Epidermal melanocyte (primary cell): ENCODE measurements at regions not wholly inside any gene's neighbourhood (a gene's known extent, or its start where the extent isn't known, plus 50 kb on each side); places are given as distances from the start of the nearest gene placed in this dataset.

ENCODE experiments used
- DNase-seq: peaks from one replicate; pipeline ENCODE4 v3.0.0; 2011; ENCODE audit warnings: low spot score; ENCODE audit not compliant: insufficient read length

DNA sequence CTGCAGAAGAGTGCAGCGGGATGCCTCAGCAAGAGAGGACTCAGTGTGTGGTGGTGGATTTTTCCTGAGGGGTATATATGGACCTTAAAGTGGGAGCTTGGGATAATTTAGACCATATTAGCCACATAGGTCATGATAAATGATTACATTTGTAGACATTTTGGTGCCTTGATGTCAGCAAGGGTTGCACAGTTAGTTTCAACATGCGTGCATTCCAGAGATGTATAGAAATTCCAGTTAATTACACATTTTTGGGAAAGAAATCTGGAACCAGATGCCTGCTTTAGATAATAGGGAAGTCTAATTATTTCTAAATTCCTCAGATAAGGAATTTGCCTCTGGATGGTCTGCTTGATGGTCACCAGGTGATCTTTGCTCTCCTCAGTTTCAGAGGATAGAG lies 440.6 kb upstream of the PAPPA start:
- no peak for DNase-seq

DNA sequence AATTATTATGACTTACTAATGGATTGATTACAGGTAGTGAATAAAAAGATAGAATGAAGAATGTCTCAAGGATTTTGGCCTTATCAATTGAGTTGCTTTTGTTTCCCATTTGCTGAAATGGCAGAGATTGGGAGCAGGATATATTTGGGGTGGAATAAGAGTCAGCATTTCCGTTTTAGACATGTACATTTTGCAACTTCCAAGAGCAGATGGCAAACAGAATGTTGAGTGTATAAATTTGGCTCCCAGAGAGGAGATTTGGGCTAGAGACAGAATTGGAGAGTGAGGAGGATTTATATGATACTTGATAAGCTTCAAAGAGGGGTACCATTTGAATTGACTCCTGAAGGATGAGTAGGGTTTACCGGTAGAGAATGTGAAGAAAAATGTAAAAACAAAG lies 437.9 kb upstream of the PAPPA start:
- no peak for DNase-seq

DNA sequence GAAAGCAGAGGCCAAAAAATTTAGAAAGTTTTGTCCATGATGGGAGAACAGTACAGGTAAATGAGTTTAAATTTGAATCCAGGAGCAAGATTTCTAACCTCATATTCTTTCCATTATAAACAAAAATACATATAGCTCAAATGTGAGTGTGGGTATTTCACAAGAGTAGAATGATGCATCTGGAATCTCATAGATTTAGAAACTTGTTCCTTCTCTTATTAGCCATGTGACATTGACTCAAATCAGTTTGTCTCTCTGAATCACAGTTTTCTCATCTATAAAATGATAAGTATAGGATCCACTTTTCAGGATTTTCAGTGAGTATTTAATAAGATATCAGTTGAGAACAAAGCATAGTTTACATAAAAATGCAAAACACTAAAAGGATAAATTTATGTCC lies 436.3 kb upstream of the PAPPA start:
- DNase-seq: no peak

DNA sequence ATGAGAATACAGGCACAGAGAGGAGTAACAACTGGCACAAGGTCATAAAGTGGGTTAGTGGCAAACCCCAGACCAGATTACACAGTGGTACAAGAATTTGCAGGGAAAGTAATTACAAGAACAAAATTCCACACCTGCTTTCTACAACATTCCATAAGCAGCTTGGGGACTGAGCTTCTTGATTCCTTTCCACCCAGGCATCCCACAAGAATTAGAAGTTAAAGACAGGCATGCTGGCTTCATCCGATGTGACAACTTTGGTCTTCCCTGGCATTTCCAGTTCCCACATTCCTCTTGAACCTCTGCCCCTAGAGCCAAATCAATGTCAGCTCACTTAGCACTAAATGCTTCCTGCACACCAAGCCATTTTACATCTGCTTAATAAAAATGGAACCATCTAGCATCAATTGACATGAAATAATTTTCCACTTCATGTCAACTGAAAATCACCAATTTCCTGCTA lies 435.8 kb upstream of the PAPPA start:
- DNase-seq: no peak

DNA sequence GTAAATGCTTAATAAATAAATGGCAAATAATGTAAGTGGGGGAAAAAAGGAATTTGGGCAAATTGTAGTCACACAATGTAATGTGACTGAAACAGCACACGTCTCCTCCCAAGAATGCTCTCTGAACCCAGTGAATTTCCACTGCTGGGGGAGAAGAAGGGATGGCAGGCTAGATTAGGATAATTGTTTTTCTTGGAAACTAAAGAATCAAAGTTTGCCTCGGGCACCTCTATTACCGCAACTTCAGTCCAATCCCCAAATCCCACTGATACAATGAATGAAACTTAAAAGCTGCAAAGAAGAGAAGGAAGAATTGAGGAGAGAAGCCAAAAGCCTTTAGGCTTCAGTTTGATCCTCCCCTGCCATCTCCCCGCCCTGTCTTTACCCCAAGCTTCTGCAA lies 423.2 kb upstream of the PAPPA start:
- no peak for DNase-seq

DNA sequence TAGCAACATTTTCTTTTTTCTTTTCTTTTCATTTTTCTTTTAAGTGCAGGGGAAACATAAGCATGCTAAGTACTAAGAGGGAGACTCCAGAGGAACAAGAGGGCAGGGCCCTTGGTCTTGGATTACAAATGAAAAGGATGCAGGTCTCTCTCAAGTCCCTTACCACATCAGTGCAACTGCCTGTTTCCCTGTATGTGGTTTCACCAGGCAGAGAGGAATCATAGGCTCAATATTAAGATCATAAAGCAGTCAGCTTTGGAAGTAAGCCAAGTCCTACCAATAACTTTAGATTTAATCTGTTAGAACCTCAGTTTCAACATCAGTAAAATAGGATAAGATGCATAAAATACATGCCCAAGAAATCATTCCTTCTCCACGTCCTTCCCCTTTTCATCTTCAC lies 422.7 kb upstream of the PAPPA start:
- no peak for DNase-seq

DNA sequence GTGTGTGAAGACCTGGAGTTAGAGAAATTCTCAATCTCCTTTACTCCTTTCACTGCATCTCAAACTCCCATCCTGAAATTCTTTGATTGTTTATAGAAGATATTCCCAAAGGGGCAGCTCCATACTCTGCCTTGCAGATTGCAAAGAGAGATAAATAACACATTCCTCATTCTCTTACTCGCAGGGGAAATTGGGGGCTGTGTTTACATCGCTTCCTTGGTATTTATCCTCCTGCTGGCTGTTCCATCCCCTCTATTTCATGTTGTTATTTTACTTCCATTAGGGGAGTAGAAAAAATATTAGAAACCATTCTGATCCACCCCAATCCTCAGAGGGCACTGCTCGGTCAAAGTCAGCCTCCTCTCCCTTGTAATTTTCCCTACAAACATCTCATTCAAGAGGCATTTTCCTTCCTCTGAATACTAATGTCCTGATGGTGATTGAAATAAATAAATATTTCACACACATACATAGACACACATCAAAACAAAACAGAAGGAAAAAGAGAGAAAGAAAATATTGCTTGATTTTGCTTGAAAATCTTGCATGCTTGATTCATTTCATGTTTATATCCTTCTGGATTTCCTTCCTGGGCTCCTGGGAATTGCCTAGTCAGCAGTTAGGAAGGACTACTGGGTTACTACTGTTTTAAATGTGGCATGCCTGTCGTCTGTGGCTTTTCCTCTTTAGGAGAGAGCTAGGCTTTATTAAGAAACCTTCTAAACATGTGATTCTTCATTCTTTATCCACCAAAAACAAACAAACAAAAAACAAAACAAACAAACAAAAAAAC lies 420.1 kb upstream of the PAPPA start:
- no peak for DNase-seq

DNA sequence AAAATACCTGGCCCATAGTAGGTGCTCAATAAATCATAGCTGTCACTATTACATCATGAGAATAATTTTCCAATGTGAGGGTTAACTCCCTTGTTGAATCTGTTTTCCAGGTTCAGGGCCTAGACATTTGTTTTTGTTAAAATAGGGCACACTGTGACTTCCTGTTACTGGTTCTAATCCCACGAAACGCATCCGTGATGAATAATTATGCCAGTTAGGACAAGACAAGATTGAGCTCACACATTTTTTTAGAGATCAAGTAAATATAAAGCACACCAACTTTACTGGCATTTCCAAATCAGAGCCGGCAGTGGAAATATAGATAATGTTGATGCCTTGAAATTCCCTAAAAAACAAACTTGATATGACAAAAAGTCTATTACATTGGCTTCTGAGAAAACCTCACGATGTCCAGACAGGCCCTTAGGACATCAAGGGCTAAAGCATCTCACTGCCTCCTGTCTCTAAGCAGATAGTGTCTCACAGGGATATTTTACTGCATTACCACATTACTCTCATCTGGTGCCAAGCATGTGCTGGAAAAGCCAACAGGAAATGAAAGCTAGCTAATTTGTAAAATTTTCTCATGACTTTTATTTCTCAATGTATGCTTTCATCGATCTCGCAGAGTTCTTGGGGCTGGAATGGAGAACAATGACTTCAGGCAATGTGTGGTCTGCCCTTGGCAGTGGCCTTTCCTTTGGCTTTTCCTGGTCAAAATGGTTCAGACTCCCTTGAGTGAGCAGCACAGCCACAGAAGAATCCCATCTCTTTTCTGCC lies 414.3 kb upstream of the PAPPA start:
- DNase-seq: no peak

DNA sequence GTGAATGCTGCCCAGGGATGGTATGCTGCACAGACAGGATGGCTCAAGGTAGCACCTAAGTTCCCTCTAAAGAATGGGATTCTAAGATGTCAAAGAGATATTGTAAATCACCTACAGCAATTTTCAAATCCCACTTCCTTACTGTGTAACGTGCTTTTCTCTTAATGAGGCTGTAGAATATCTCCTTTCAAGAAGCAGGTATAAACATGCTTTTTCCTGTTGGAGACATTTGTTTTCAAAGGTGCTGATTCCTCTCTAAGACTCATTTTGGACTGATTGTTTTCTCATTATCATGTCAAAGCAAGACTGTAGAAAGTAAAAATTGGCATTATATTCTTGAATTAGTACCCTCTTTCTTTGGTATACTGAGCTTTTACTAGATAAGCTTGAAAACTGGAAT lies 412.6 kb upstream of the PAPPA start:
- DNase-seq: no peak

DNA sequence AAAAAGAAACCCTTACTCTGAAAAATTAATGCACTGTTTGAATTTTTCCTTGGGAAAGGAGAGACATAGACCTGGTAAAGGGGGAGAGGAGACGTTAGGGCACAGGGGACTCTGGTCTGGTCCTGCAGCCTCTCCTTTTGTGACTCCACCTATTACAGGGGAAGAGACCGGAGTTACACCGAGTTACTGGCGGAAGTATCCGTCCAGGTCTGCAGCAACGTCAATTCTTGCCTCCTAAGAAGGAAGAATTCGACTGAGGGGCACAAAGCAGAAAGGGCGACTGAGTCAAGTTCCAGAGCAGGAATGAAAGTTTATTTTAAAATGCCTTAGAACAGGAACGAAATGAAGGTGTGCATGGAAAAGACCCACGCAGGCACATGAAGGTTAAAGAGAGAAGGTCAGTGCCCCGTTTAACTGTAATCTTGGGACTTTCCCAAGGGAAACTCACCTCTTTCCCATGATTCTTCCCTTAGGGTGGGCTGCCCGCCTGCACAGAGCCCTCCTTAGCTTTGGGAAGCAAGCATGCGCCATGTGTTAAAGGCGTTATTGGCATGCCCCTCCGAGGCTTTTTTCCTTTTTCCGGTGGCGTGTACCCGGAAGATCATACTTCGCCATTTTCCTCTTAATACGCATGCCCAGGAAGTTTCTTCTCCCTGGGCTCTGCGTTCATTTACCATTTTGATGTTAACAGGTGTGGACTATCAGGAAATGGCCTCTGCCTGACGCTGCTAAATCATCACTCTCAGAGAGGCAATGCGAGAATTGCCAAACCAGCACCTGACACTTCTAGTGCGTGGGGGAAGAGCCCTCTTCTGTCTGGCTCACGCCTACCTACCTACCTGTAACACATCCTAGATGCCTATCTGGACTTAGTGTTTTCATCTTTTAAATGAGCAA lies 409.6 kb upstream of the PAPPA start:
- no peak for DNase-seq

DNA sequence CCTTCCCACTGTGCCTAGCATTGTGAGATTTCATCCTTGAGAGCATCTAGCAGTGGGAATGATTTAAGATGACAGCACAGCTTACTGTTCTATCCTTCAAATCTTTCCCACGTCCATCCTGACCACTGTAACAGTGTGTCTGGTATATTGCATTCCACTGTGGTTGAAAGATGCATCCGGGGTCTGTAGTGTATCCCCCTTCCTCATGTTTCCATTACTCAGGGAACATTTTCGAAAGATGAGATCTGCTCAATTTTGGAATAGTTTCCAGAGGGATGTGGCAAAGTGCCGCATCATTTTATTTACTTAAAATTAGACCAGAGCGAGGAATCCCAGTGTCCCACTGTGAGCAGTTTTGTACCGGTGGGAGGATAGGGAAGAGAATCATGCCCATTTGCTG lies 407.1 kb upstream of the PAPPA start:
- no peak for DNase-seq

DNA sequence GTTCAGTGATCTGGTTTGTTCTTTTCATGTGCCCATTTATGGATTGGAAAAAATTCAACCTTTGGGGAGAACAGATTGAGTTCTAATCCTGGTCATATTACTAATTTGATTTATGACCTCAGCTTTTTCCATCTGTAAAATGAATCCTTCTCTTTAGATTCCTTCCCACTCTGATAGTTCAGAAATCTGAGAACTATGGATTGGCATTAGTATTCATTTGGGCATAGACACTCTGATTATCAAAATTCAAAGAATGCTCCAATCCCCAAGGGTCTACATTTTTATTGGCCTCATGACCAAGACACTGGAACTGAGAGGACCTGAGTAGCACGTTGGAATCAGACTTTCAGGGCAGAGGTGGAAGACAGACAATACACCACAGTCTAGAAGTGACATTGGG lies 405.9 kb upstream of the PAPPA start:
- no peak for DNase-seq

DNA sequence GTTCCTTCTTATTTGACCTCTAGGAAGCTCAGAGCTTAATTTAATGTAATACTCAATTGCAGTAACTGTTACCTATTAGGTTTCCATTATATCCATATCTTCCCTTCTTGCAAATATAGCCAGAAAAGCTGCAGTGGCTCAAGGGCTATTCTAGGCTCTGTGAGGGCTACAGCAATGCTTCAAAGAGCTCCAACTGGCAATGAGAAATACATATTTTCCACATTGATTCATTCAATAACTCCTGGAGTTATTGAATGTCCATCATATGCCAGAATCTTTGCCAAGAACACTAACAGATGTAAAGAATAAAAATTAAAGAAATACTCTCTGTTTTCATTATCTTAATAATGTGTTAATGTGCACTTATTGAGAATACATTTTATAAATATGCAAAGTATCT lies 396.9 kb upstream of the PAPPA start:
- DNase-seq: no peak

DNA sequence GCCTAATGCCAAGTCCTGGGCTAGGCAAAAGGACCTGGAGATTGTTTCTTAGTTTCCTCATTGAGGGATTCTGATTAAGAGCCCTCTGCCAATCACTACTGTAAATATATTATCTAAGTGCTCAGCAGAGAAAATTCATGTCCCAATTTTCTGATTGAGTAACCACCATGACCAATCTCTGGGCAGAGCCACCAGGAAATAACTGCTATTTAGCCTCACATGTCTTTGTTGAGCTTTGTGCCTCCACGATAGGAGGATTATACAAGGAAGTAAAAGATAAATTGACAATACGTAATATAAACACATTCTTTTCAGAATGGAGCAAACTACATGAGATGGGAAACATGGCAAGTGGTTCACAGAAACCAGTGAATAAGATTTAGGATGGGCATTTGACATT lies 396.1 kb upstream of the PAPPA start:
- DNase-seq: no peak

DNA sequence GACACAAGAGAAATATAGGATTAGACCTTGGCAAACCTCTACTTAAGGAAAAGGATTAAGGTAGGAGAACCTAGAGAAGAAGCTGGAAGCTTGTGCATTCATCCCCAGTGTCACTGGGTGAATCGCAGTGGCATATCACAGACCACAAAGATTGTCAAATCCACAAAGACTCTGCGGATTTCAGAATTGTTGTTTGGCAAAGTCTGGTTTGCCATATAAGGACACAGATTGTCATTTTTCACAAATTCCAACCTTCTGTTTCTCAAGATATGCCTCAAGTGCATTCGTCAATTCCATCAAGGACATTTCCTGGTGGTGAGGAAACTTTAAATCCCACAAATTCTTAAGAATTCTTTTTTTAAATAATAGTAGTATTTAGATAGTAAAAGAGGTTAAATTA lies 395.1 kb upstream of the PAPPA start:
- no peak for DNase-seq

DNA sequence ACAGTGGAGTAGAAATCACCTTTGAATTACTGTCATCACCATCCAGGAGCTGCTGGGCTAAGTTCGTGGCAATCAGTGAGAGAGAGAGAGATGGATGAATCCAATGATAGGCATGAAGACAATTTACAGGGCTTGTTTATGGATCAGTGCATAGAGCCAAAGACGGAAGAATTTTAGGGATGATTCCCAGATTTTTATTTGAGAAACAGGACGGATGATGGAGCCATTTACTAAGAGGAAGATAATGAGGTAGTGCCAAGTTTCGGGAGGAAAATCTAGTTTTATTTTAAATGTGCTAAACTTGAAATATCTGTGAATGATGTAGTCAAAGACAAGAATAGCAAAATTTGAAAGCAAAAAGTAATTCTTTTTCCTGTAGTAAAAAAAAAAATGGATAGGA lies 394.2 kb upstream of the PAPPA start:
- DNase-seq: no peak

DNA sequence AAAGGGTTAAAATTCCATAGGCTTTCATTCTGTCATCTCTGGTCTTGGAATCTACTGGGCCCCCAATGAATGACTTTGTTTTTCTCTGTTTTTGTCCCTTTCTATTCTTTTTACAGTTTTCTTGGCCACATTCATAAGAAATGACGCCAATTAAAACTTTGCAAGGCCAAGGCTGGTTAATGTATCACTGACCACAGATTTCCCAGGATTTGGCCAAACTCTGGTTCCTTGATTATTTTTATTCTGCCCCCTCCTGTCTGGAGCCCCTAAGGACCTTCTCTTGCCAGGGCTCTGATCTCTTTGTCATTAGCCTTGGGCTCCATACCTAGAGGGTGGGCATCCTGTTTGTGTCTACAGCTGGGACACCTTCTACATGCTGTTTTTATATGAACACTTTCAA lies 388.9 kb upstream of the PAPPA start:
- no peak for DNase-seq

DNA sequence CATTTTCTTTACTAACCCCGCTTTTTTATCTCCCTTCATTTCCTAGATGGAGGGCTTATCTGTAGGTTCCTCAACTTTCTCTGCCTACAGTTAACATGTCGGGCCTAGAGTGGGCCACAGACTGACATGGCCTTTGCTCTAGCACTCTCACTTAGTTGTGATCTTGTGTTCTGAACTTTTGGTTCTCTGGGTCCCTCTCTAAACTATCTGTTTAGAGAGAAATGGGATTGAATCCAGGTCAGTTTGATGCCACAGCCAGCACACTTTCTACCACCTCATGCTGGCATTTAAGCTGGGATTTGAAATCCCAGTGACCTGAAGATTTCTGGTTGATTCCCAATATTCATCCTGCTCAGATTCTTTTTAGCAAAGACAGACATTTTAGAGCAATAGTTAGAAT lies 388.5 kb upstream of the PAPPA start:
- no peak for DNase-seq

DNA sequence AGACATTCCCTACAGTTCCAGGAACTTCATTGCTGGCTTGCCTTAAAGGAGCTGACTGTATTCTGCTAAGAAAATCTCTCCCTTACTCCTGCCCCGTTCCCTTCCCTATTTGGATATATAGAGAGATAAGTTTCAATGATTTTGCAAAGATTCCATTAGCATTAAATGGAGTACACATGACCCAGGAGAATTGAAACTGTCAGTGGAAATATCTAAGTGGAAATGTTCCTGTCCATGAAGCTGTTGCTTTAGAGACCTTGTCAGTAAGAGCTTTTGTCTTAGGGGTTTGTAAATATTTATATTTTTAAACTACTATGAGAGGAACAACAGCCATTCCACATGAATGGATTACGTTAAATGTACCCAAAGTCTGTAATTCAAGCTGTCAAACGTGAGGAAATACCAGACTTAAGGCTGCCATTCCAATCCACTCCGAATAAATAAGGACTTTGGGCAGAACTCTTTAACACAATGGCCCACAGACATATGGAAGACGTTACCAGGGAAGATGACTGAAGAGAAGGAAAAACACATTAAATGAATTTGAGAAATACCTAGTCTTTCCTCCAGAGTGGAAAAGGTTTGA lies 387.1 kb upstream of the PAPPA start:
- DNase-seq: no peak

DNA sequence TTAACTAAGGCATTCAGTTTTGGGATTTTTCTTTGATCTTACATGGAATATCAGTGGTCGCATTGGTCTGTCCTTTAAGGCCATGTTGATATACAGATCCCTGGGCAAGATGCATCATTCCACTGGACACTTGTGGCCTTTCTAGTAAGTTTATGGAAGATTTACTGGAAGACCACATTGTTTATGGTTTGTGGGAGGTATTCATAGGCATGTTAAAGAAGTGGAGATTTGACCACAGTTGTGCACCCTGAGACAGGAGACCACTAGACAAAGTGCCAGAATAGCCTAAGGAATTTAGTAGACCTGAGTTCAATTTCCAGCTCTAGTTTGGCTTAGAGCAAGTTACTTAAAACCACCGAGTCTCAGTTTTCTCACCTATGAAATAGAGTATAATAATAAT lies 383.1 kb upstream of the PAPPA start:
- no peak for DNase-seq

DNA sequence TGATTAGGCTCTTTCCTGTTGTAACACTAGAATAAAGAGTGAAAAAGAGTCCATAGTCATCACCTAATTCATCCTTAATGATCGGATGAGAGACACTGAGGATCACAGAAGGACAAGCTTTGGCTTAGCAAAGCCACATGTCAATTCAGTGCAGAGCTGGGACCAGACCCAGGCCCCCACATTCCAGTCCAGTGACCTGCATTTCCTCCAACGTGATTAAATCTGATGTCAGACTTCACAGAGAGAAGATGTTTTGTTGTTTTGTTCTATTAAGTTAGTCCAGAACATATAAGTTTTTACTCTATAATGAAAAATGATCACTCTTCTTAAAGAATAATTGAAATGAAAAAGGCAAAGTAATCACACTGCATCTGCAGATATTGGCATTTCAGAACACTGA lies 377.9 kb upstream of the PAPPA start:
- no peak for DNase-seq

DNA sequence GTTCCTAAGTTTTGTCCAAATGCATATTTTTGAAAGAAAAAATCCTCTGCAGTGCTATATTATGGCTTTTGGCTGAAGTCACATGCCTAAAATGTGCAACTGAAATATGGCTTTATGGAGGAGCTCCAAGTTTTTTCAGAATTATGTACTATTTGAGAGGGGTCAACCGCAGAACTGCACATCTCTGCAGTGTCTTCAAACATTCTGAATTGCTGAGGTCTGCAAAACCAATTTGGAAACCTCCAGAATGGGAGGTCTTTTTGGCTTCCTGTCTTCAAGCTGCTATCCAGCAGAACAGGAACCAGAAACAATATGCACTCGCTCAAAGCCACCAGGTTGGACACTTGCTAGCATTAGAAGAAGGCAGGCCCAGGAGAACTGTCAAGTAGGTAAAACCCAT lies 376.0 kb upstream of the PAPPA start:
- no peak for DNase-seq
